GM12878 (cell line): ENCODE measurements at regions not wholly inside any gene's neighbourhood (a gene's known extent, or its start where the extent isn't known, plus 50 kb on each side); places are given as distances from the start of the nearest gene placed in this dataset.

Source experiments
- CHD4 ChIP-seq: fragments of 200-600 bp; sonication (generic); IDR thresholded peaks from 2 replicates; pipeline ENCODE4 v1.6.1; 2016; ENCODE audit warnings: mild to moderate bottlenecking
- CTCF ChIP-seq, 3 experiments: IDR thresholded peaks in 2 of 3; conservative IDR thresholded peaks in 1 of 3; 2 replicates each; pipeline ENCODE4 v1.5.1; 2011; ENCODE audit warnings: low read depth in 3 of 3, low read length in 3 of 3, mild to moderate bottlenecking in 3 of 3, control low read depth in 2 of 3, moderate library complexity in 2 of 3, inconsistent platforms in 1 of 3, mixed read lengths in 1 of 3; ENCODE audit not compliant: control insufficient read depth in 2 of 3, insufficient read depth in 1 of 3; ENCODE audit errors: extremely low read depth in 1 of 3
- MXI1 ChIP-seq: fragments of 150-350 bp; IDR thresholded peaks from 2 replicates; pipeline ENCODE4 v1.6.1; 2011; ENCODE audit warnings: low read depth, mild to moderate bottlenecking, inconsistent platforms, low read length, improper control_type of control experiment

DNA sequence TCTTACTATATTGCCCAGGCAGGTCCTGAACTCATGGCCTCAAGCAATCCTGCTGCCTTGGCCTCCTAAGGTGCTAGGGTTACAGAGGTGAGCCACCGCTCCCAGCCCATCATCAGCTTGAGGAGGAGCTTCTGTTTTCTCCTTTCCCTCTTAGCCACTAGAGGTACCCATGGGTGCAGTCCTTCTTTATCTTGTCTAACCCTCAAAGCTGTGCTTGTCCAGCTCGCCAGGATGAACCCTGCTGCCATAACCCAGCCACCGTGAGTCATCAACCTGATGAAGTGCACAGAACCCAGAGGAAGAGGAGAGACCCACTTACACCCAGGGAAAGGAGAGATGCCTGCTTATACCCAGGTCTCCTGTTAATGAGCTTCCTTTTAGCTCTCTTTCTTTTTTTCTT lies 133.4 kb downstream of the CUL2 start:
- TF ChIP-seq MXI1 (no peak), CTCF (IDR thresholded peaks at IDR 0.05 in 2 of 3, conservative IDR thresholded peaks at IDR 0.05 in 1 of 3; ENCODE audit: control insufficient read depth in 2 of 3, extremely low read depth in 1 of 3, insufficient read depth in 1 of 3, low read depth in 3 of 3, low read length in 3 of 3) (no peak), CHD4 (no peak)
